DND-41 (cell line): ENCODE measurements at regions not wholly inside any gene's neighbourhood (a gene's known extent, or its start where the extent isn't known, plus 50 kb on each side); places are given as distances from the start of the nearest gene placed in this dataset.

ENCODE experiments used
- ATAC-seq: fragments of 200-7000 bp; cut with Tn5 transposase; 3 replicates; pipeline ENCODE4 v1.9.1; 2021; ENCODE audit warnings: low read depth; ENCODE audit not compliant: insufficient read depth
- DNase-seq: peaks from one replicate; pipeline ENCODE4 v3.0.0-alpha.2; 2020
- H2AFZ ChIP-seq: 2 replicates; pipeline ENCODE4 v1.6.0; 2012; ENCODE audit warnings: low read depth, low read length
- H3K27ac ChIP-seq: 2 replicates; pipeline ENCODE4 v1.5.1; 2012; ENCODE audit warnings: low read length, inconsistent platforms
- H3K27me3 ChIP-seq: fragments of 200-600 bp; sonication (generic); 2 replicates; pipeline ENCODE4 v1.6.0; 2012; ENCODE audit warnings: low read length, mild to moderate bottlenecking, inconsistent platforms; ENCODE audit not compliant: insufficient read depth, poor library complexity
- H3K36me3 ChIP-seq: 2 replicates; pipeline ENCODE4 v1.5.1; 2012; ENCODE audit warnings: low read length, inconsistent platforms; ENCODE audit not compliant: insufficient read depth
- H3K4me1 ChIP-seq: 2 replicates; pipeline ENCODE4 v1.5.1; 2012; ENCODE audit warnings: mild to moderate bottlenecking, low read length; ENCODE audit not compliant: insufficient read depth
- H3K4me2 ChIP-seq: 2 replicates; pipeline ENCODE4 v1.6.0; 2012; ENCODE audit warnings: mild to moderate bottlenecking, moderate library complexity, low read length, inconsistent platforms; ENCODE audit not compliant: insufficient read depth
- H3K4me3 ChIP-seq, 2 experiments: fragments of 200-600 bp in 1 of 2; shearing (Covaris generic) in 1 of 2; 2 replicates each; pipeline ENCODE4 v1.5.1; 2012 to 2016; ENCODE audit warnings: inconsistent platforms in 2 of 2, low read length in 2 of 2, mild to moderate bottlenecking in 2 of 2, low read depth in 1 of 2, moderate library complexity in 1 of 2
- H3K79me2 ChIP-seq: 2 replicates; pipeline ENCODE4 v1.6.0; 2012; ENCODE audit warnings: low read length, inconsistent platforms; ENCODE audit not compliant: insufficient read depth
- H3K9ac ChIP-seq: 2 replicates; pipeline ENCODE4 v1.6.0; 2012; ENCODE audit warnings: low read depth, mild to moderate bottlenecking, inconsistent platforms, low read length, moderate library complexity
- H3K9me3 ChIP-seq: 2 replicates; pipeline ENCODE4 v1.5.1; 2012; ENCODE audit warnings: low read length, moderate library complexity, mild to moderate bottlenecking, inconsistent platforms; ENCODE audit not compliant: insufficient read depth, severe bottlenecking
- H4K20me1 ChIP-seq: 2 replicates; pipeline ENCODE4 v1.6.0; 2012; ENCODE audit warnings: low read length; ENCODE audit not compliant: insufficient read depth
- EZH2 ChIP-seq: IDR thresholded peaks from 3 replicates; pipeline ENCODE4 v1.6.1; 2012; ENCODE audit warnings: borderline replicate concordance, low read depth, mild to moderate bottlenecking, moderate library complexity, low read length, inconsistent platforms; ENCODE audit not compliant: severe bottlenecking
- TF ChIP-seq, protein P1 (sequence below): IDR thresholded peaks from 2 replicates; pipeline ENCODE4 v1.5.1; 2012; ENCODE audit warnings: borderline replicate concordance, low read length, moderate library complexity, mild to moderate bottlenecking; ENCODE audit not compliant: poor library complexity, severe bottlenecking; ENCODE audit errors: extremely low read depth

GRCh38 chr5:106189121-106189809 lies 1481.5 kb downstream of the EFNA5 start:
- no peaks in the 10 kb centered on the region for H3K36me3 ChIP-seq
- no peaks in the 10 kb centered on the region for H3K4me1 ChIP-seq
- no peaks in the 10 kb centered on the region for H4K20me1 ChIP-seq
- DNase-seq: no peak
- no peaks in the 10 kb centered on the region for H3K79me2 ChIP-seq
- H3K27ac ChIP-seq: no peak overlapping the region
- TF ChIP-seq, protein P1, sequence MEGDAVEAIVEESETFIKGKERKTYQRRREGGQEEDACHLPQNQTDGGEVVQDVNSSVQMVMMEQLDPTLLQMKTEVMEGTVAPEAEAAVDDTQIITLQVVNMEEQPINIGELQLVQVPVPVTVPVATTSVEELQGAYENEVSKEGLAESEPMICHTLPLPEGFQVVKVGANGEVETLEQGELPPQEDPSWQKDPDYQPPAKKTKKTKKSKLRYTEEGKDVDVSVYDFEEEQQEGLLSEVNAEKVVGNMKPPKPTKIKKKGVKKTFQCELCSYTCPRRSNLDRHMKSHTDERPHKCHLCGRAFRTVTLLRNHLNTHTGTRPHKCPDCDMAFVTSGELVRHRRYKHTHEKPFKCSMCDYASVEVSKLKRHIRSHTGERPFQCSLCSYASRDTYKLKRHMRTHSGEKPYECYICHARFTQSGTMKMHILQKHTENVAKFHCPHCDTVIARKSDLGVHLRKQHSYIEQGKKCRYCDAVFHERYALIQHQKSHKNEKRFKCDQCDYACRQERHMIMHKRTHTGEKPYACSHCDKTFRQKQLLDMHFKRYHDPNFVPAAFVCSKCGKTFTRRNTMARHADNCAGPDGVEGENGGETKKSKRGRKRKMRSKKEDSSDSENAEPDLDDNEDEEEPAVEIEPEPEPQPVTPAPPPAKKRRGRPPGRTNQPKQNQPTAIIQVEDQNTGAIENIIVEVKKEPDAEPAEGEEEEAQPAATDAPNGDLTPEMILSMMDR: no peak
- TF ChIP-seq EZH2: no peak
- H3K4me3 ChIP-seq: no peak overlapping the region
- no peak overlapping the region for H3K4me2 ChIP-seq
- ATAC-seq: no peak
- H3K9me3 ChIP-seq: no peaks in the 10 kb centered on the region
- H2AFZ ChIP-seq: no peak overlapping the region
- H3K9ac ChIP-seq: no peak overlapping the region
- H3K27me3 ChIP-seq: no peaks in the 10 kb centered on the region

- Histone ChIP-seq H3K9me3 (no peaks in the 10 kb centered on the region), H3K9ac (no peak overlapping the region), H3K4me3 (no peak overlapping the region), H3K27ac (no peak overlapping the region), H2AFZ (no peak overlapping the region), H4K20me1 (no peaks in the 10 kb centered on the region), H3K79me2 (no peaks in the 10 kb centered on the region), H3K4me1 (no peaks in the 10 kb centered on the region), H3K36me3 (no peaks in the 10 kb centered on the region), H3K4me2 (no peak overlapping the region), H3K27me3 (no peaks in the 10 kb centered on the region)
- TF ChIP-seq, protein P1: no peak
- TF ChIP-seq EZH2: no peak
- DNase-seq: no peak
- no peak for ATAC-seq
Observed at GRCh38 chr5:106185661-106186081, 1485.1 kb downstream of the EFNA5 start.

GRCh38 chr5:106174903-106175302 lies 1495.8 kb downstream of the EFNA5 start:
- Histone ChIP-seq H3K79me2 (no peaks in the 10 kb centered on the region), H3K27me3 (no peaks in the 10 kb centered on the region), H2AFZ (no peak overlapping the region), H3K9ac (no peak overlapping the region), H3K27ac (no peak overlapping the region), H3K4me3 (no peak overlapping the region), H3K36me3 (no peaks in the 10 kb centered on the region), H3K9me3 (no peaks in the 10 kb centered on the region), H3K4me1 (no peaks in the 10 kb centered on the region), H4K20me1 (no peaks in the 10 kb centered on the region), H3K4me2 (no peak overlapping the region)
- ATAC-seq: no peak
- DNase-seq: no peak
- TF ChIP-seq, protein P1: no peak
- no peak for TF ChIP-seq EZH2
